ENCODE measurements at regions not wholly inside any gene's neighbourhood (a gene's known extent, or its start where the extent isn't known, plus 50 kb on each side); places are given as distances from the start of the nearest gene placed in this dataset.

DNA sequence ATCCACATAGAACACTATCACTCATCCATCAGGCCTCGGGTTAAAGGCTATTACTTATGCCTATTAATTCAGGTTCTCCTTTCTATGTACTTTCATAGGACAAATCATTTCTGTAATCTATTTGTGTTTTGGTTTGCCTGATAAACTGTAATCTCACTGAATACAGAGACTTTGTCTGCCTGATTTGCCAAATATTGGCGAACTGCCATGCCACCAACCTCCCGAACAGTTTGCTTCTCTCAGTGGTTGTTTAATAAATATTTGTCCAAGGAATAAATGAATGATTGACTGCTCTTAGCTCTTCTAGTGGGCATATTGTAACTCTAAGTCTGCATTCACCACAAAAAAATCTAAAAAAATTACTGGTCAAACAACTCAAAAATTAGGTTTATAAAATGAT, 170.1 kb upstream of the ZFP64 start:
- TF ChIP-seq EZH2 (IDR thresholded peaks at IDR 0.05; ENCODE audit: low read length, missing control alignments) (no peak), CTCF (conservative IDR thresholded peaks at IDR 0.05 in 1 of 2, IDR thresholded peaks at IDR 0.05 in 1 of 2; ENCODE audit: low read depth in 1 of 2, low read length in 2 of 2) (no peak)
- Histone ChIP-seq H3K36me3 (ENCODE audit: control insufficient read depth, insufficient read depth, low read length) (no peaks in the 10 kb centered on the region), H4K20me1 (ENCODE audit: control insufficient read depth, extremely low read depth, insufficient read depth, low read length) (no peaks in the 10 kb centered on the region), H3K79me2 (ENCODE audit: control insufficient read depth, insufficient read depth, low read length) (no peaks in the 10 kb centered on the region), H3K27ac (ENCODE audit: insufficient read depth, low read length) (no peak overlapping the region), H3K9me3 (ENCODE audit: control insufficient read depth, insufficient read depth, low read depth, low read length) (no peaks in the 10 kb centered on the region), H3K27me3 (ENCODE audit: control insufficient read depth, insufficient read depth, low read length) (no peaks in the 10 kb centered on the region), H3K9ac (ENCODE audit: insufficient read depth, low read length) (no peak overlapping the region), H3K4me3 (replicated peaks in 1 of 4; ENCODE audit: control extremely low read depth in 1 of 4, insufficient read depth in 1 of 4, low read depth in 3 of 4, low read length in 4 of 4) (no peak overlapping the region), H2AFZ (ENCODE audit: low read length) (no peak overlapping the region), H3K4me2 (ENCODE audit: extremely low read depth, insufficient read depth, low read length) (no peak overlapping the region), H3K4me1 (ENCODE audit: control insufficient read depth, extremely low read depth, insufficient read depth, low read length) (no peaks in the 10 kb centered on the region)
- no peak for DNase-seq (ENCODE audit: low read depth in 2 of 2)

GRCh38 chr20:52349806-52350205, 158.2 kb upstream of the ZFP64 start:
- H3K79me2 ChIP-seq (ENCODE audit: control insufficient read depth, insufficient read depth, low read length), result no peaks in the 10 kb centered on the region
- no peaks in the 10 kb centered on the region for H3K9me3 ChIP-seq (ENCODE audit: control insufficient read depth, insufficient read depth, low read depth, low read length)
- no peak overlapping the region for H3K9ac ChIP-seq (ENCODE audit: insufficient read depth, low read length)
- H3K4me2 ChIP-seq (ENCODE audit: extremely low read depth, insufficient read depth, low read length), result no peak overlapping the region
- no peak for DNase-seq (ENCODE audit: low read depth in 2 of 2)
- H3K4me3 ChIP-seq (replicated peaks in 1 of 4; ENCODE audit: control extremely low read depth in 1 of 4, insufficient read depth in 1 of 4, low read depth in 3 of 4, low read length in 4 of 4), result no peak overlapping the region
- no peaks in the 10 kb centered on the region for H4K20me1 ChIP-seq (ENCODE audit: control insufficient read depth, extremely low read depth, insufficient read depth, low read length)
- no peak overlapping the region for H3K27ac ChIP-seq (ENCODE audit: insufficient read depth, low read length)
- H3K4me1 ChIP-seq (ENCODE audit: control insufficient read depth, extremely low read depth, insufficient read depth, low read length), result no peaks in the 10 kb centered on the region
- TF ChIP-seq EZH2 (IDR thresholded peaks at IDR 0.05; ENCODE audit: low read length, missing control alignments) (no peak), CTCF (conservative IDR thresholded peaks at IDR 0.05 in 1 of 2, IDR thresholded peaks at IDR 0.05 in 1 of 2; ENCODE audit: low read depth in 1 of 2, low read length in 2 of 2) (no peak)
- no peaks in the 10 kb centered on the region for H3K36me3 ChIP-seq (ENCODE audit: control insufficient read depth, insufficient read depth, low read length)
- no peak overlapping the region for H2AFZ ChIP-seq (ENCODE audit: low read length)
- no peaks in the 10 kb centered on the region for H3K27me3 ChIP-seq (ENCODE audit: control insufficient read depth, insufficient read depth, low read length)

DNA sequence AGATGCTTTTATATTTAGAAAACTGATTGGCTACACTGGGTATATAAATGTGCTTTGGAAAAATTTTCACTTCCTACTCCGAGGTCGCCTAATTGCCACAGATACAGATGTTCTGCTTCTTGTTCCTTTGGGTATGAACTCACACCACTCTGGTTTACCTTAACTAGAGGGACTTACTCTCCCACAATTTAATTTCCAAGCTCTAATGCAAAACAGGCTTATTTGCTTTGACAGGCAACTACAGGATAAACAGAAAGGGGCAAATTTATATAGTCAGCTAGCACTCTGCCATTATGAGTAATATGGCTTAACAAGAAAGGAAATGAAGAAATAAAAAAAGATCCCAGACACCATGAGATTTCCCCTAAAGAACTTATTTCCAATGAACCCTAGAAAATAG, 156.9 kb upstream of the ZFP64 start:
- Histone ChIP-seq H4K20me1 (ENCODE audit: control insufficient read depth, extremely low read depth, insufficient read depth, low read length) (no peaks in the 10 kb centered on the region), H3K9ac (ENCODE audit: insufficient read depth, low read length) (no peak overlapping the region), H3K4me3 (replicated peaks in 1 of 4; ENCODE audit: control extremely low read depth in 1 of 4, insufficient read depth in 1 of 4, low read depth in 3 of 4, low read length in 4 of 4) (no peak overlapping the region), H3K36me3 (ENCODE audit: control insufficient read depth, insufficient read depth, low read length) (no peaks in the 10 kb centered on the region), H3K27ac (ENCODE audit: insufficient read depth, low read length) (no peak overlapping the region), H2AFZ (ENCODE audit: low read length) (no peak overlapping the region), H3K4me2 (ENCODE audit: extremely low read depth, insufficient read depth, low read length) (no peak overlapping the region), H3K27me3 (ENCODE audit: control insufficient read depth, insufficient read depth, low read length) (no peaks in the 10 kb centered on the region), H3K79me2 (ENCODE audit: control insufficient read depth, insufficient read depth, low read length) (no peaks in the 10 kb centered on the region), H3K9me3 (ENCODE audit: control insufficient read depth, insufficient read depth, low read depth, low read length) (no peaks in the 10 kb centered on the region), H3K4me1 (ENCODE audit: control insufficient read depth, extremely low read depth, insufficient read depth, low read length) (no peaks in the 10 kb centered on the region)
- TF ChIP-seq CTCF (conservative IDR thresholded peaks at IDR 0.05 in 1 of 2, IDR thresholded peaks at IDR 0.05 in 1 of 2; ENCODE audit: low read depth in 1 of 2, low read length in 2 of 2) (no peak), EZH2 (IDR thresholded peaks at IDR 0.05; ENCODE audit: low read length, missing control alignments) (no peak)
- no peak for DNase-seq (ENCODE audit: low read depth in 2 of 2)
